ENCODE measurements at regions not wholly inside any gene's neighbourhood (a gene's known extent, or its start where the extent isn't known, plus 50 kb on each side); places are given as distances from the start of the nearest gene placed in this dataset.

- FAIRE-seq = no peak
- DNase-seq (ENCODE audit: insufficient read length, low spot score) = no peak
Measured at GRCh38 chr18:77716282-77716681, 466.6 kb downstream of the GALR1 start.

- DNase-seq (ENCODE audit: insufficient read length, low spot score) (no peak), FAIRE-seq (no peak)
Measured at GRCh38 chr18:77733292-77733903, 483.8 kb downstream of the GALR1 start.

GRCh38 chr18:77736842-77737241, 487.2 kb downstream of the GALR1 start:
- no peak for DNase-seq (ENCODE audit: insufficient read length, low spot score)
- FAIRE-seq = no peak

- DNase-seq (ENCODE audit: insufficient read length, low spot score) = no peak
- FAIRE-seq = no peak
Measured at GRCh38 chr18:77737405-77737804, 487.8 kb downstream of the GALR1 start.

- DNase-seq (ENCODE audit: insufficient read length, low spot score) = no peak
- no peak for FAIRE-seq
Measured at GRCh38 chr18:77749089-77749488, 499.4 kb downstream of the GALR1 start.

GRCh38 chr18:77750006-77750405, 500.4 kb downstream of the GALR1 start:
- DNase-seq (ENCODE audit: insufficient read length, low spot score) (no peak), FAIRE-seq (no peak)

- FAIRE-seq (no peak), DNase-seq (ENCODE audit: insufficient read length, low spot score) (no peak)
Measured at GRCh38 chr18:77754475-77755044, 504.9 kb downstream of the GALR1 start.

- FAIRE-seq (no peak), DNase-seq (ENCODE audit: insufficient read length, low spot score) (no peak)
Measured at GRCh38 chr18:77755187-77755586, 505.5 kb downstream of the GALR1 start.

- FAIRE-seq = no peak
Measured at GRCh38 chr18:77761332-77761731, 511.7 kb downstream of the GALR1 start.

GRCh38 chr18:77762014-77762413, 512.4 kb downstream of the GALR1 start:
- no peak for DNase-seq (ENCODE audit: insufficient read length, low spot score)
- FAIRE-seq = no peak

More at GRCh38 chr18:77761332-77761731, 511.7 kb downstream of the GALR1 start:
- no peak for DNase-seq (ENCODE audit: insufficient read length, low spot score)

- DNase-seq (ENCODE audit: insufficient read length, low spot score) (no peak), FAIRE-seq (no peak)
Measured at GRCh38 chr18:77762642-77763041, 513.0 kb downstream of the GALR1 start.

- FAIRE-seq (no peak), DNase-seq (ENCODE audit: insufficient read length, low spot score) (no peak)
Measured at GRCh38 chr18:77763530-77764145, 514.0 kb downstream of the GALR1 start.

GRCh38 chr18:77765468-77765867, 515.8 kb downstream of the GALR1 start:
- DNase-seq (ENCODE audit: insufficient read length, low spot score) (no peak), FAIRE-seq (no peak)

- no peak for FAIRE-seq
- DNase-seq (ENCODE audit: insufficient read length, low spot score) = no peak
Measured at GRCh38 chr18:77766421-77766820, 516.8 kb downstream of the GALR1 start.

- DNase-seq (ENCODE audit: insufficient read length, low spot score) = no peak
- FAIRE-seq = no peak
Measured at GRCh38 chr18:77772177-77772576, 522.5 kb downstream of the GALR1 start.

- FAIRE-seq (no peak), DNase-seq (ENCODE audit: insufficient read length, low spot score) (no peak)
Measured at GRCh38 chr18:77776104-77776503, 526.5 kb downstream of the GALR1 start.

GRCh38 chr18:77777163-77777562, 527.5 kb downstream of the GALR1 start:
- FAIRE-seq = no peak
- no peak for DNase-seq (ENCODE audit: insufficient read length, low spot score)

GRCh38 chr18:77784759-77785379, 535.2 kb downstream of the GALR1 start:
- no peak for FAIRE-seq

GRCh38 chr18:77785415-77785975, 535.8 kb downstream of the GALR1 start:
- no peak for FAIRE-seq
- DNase-seq (ENCODE audit: insufficient read length, low spot score) = no peak

More at GRCh38 chr18:77784759-77785379, 535.2 kb downstream of the GALR1 start:
- no peak for DNase-seq (ENCODE audit: insufficient read length, low spot score)

- FAIRE-seq = no peak
- no peak for DNase-seq (ENCODE audit: insufficient read length, low spot score)
Measured at GRCh38 chr18:77803024-77803423, 553.4 kb downstream of the GALR1 start.

GRCh38 chr18:77804382-77804781, 554.7 kb downstream of the GALR1 start:
- DNase-seq (ENCODE audit: insufficient read length, low spot score) (no peak), FAIRE-seq (no peak)

GRCh38 chr18:77807650-77808049, 558.0 kb downstream of the GALR1 start:
- DNase-seq (ENCODE audit: insufficient read length, low spot score) = no peak
- no peak for FAIRE-seq
